GM12875 (cell line): ENCODE measurements at regions not wholly inside any gene's neighbourhood (a gene's known extent, or its start where the extent isn't known, plus 50 kb on each side); places are given as distances from the start of the nearest gene placed in this dataset.

Experiments
- H3K4me3 ChIP-seq: one replicate; pipeline ENCODE4 v1.5.1; 2011; ENCODE audit warnings: low read depth, low read length, control low read depth
- CTCF ChIP-seq: IDR thresholded peaks from 2 replicates; pipeline ENCODE4 v1.5.1; 2011; ENCODE audit warnings: low read depth, mild to moderate bottlenecking, control low read depth, inconsistent platforms, low read length, moderate library complexity, borderline replicate concordance; ENCODE audit not compliant: insufficient read depth

GRCh38 chr10:3016016-3016415 is 51.3 kb upstream of the PFKP start:
- H3K4me3 ChIP-seq, result no peak overlapping the region
- TF ChIP-seq CTCF, result no peak

GRCh38 chr10:3014968-3015367 is 52.4 kb upstream of the PFKP start:
- TF ChIP-seq CTCF, result no peak
- no peak overlapping the region for H3K4me3 ChIP-seq

DNA sequence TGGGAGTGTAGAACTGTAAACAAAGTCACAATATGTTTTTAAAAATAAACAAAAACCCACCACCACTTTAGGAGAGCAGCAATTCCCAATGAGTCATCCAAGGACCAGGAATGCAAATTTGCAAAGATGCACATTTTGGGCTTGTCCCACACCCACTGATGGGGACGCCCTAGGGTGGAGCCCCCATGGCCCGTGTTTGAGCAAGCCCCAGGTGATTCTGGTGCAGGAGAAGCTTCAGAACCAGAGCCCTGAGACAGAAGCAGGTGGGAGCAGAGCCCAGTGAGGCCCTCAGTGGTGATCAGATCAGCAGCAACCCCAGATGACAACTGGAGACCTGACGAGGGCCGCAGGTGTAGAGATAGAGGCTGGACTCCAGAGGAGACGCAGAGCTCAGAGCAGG is 55.1 kb upstream of the PFKP start:
- H3K4me3 ChIP-seq, result no peak overlapping the region
- no peak for TF ChIP-seq CTCF

- no peak overlapping the region for H3K4me3 ChIP-seq
- TF ChIP-seq CTCF, result no peak
Observed at GRCh38 chr10:3010816-3011460, 56.4 kb upstream of the PFKP start.

DNA sequence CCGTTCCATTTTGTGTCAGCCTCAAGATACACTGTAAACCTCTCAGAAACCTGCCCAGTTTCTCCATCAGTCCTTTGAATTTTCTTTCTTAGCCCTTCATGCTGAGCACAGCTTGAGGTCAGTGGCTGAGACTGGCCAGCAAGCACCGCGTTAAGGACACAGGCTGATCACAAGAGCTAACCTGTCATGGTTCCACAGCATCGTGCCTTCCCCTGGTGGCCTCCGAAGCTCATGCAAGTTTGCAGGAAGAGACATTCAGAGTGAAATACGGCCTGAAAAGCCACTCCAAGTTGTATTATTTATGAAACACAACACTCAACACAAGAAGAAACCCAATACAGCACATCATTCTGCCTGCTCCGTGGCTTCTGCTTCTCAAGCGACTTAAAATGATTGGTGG is 57.0 kb upstream of the PFKP start:
- TF ChIP-seq CTCF, result no peak
- no peak overlapping the region for H3K4me3 ChIP-seq

DNA sequence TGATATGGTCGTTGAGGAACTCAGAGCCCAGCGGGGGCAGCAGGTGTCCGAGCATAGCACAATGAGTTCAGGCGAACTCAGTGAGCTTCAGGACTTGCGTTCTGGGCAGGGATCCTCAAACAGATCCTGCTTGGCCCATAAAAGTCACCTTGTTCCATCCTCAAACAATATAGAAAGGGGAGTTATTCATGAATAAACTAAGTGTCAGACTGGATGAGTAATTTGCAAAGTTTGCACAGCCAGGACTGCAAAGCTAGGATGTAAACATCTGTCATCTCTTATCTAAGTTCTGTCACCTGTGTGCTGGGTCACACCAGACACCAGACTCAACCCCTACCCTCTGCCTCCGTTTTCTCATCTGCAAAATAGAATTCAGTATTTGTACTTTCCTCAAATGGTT is 58.0 kb upstream of the PFKP start:
- no peak for TF ChIP-seq CTCF
- no peak overlapping the region for H3K4me3 ChIP-seq

GRCh38 chr10:3008518-3009195 is 58.7 kb upstream of the PFKP start:
- no peak for TF ChIP-seq CTCF
- H3K4me3 ChIP-seq, result no peak overlapping the region
